G401 (cell line): ENCODE measurements at regions not wholly inside any gene's neighbourhood (a gene's known extent, or its start where the extent isn't known, plus 50 kb on each side); places are given as distances from the start of the nearest gene placed in this dataset.

ENCODE experiments used
- DNase-seq: peaks from one replicate; pipeline ENCODE4 v3.0.0-alpha.2; 2015; ENCODE audit warnings: low spot score
- in situ Hi-C: cut with HindIII; loops from 2 replicates; pipeline ENCODE4 v1.10.0; 2016; ENCODE audit warnings: low sequenced_read_pairs, mixed read lengths

DNA sequence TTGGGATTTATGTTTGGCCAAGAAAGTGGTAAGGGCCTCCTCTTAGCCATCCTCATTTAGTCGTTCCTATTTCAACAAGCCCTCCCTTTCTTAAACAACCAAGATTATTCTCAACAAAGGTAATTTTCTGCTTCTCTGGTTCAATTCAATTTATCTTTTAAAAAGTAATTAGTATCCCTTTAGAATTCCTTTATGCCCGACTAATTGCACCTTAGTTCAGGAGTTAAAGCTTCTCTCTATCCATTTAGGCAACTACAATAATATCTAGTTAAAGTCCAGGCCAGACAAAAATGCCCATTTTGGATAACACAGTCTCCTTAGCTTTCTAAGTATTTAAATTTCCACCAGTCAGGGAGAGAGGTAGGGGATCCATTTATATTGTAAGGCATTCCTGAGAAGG, 136.7 kb upstream of the MAGI3 start:
- in situ Hi-C loops = no loop called here
- DNase-seq = no peak

DNA sequence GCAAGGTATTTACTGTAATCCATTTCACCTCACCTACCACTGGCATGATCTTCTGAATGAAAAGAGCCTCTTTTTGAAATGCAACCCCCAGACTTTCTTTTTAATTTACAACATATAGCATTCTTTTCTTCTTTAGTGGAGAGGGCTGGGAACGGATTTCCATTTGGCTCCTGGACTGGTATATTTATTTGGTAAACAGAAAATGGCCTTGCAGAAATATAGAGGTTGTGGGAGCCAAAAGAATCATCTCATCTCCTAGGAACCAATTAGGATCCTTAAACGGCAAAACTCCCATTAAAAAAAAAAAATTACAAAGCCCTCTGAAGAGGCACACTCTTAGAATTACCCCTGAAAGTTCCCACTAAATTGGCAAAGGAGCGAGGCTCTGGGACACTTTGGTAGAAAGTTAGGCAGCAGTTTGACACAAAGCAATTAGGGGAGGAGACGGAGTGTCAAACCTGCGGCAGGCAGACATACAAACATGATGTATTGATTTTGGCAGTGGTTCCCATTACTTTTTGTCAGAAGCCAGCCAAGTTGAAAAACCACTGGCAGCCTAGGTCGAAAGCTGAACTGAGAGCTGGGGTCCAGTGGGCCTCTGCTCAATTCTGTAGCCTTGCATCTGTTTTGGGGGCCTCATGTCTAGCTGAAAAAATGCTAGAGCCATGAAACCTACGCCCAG, 135.1 kb upstream of the MAGI3 start:
- in situ Hi-C loops = no loop called here
- DNase-seq = no peak

DNA sequence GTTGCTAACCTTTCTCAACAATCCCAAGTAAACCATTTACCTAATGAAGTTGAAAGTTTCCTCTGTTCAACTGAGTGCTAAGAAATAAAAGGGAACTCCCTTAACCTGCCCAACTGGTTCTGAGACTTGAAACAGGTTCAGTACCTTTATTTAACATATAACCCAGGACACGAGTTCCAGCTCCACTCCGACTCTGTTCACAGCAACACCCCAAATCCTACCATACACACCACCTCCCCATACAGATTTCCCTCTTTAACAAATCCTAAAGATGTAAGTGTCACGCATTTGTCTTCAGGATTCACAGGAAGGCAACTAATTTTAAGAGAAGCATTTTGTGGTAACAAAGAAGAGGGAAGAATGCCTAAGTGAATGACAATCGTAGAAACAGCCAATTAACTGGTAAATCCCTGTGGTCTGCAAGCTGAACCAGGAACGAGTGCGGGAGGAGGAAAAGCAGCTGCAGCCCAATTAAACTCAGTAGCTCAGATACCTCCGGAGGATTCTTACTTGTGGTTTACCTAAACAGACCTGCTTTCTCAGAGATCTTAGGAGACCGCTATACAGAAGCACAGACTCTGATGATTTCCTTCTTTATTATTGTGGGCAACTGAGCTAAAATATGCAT, 134.5 kb upstream of the MAGI3 start:
- DNase-seq = no peak
- in situ Hi-C loops = no loop called here

DNA sequence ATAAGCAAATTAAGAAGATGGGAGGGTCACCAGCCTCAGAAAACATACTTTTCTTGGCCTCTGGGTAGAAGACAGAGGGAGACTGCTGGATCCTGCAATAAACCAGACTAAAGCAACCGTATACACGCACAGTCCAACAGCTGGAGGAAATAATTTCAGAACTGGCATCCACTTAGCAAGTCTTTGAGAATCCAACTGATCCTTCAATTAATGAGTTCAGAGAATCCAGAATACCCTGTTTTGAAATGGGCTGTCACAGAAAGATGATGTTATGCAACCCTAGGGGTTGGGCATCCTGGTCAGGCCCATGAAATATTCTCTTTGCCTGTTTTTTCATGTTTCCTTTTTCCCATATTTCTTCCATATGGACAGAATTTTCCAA, 134.0 kb upstream of the MAGI3 start:
- in situ Hi-C loops = no loop called here
- no peak for DNase-seq

DNA sequence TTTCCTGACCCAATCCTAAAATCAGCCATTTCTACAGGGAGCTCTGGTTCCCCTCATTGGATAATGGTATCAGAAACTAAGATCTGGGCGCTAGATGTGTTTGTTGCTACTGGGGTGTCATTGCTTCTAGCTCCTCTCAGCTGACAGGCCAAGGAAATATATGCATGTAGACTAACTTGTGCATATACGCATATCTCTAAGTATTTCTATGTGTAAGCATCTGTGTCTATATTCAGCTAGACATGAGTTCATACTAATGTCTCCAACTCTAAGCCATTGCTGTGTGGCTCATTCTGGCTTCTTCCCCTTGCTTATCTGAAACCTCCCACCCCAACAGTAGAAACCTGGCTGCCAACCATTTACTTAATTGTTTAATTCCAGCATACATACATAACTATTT, 130.3 kb upstream of the MAGI3 start:
- DNase-seq = no peak
- in situ Hi-C loops = no loop called here

DNA sequence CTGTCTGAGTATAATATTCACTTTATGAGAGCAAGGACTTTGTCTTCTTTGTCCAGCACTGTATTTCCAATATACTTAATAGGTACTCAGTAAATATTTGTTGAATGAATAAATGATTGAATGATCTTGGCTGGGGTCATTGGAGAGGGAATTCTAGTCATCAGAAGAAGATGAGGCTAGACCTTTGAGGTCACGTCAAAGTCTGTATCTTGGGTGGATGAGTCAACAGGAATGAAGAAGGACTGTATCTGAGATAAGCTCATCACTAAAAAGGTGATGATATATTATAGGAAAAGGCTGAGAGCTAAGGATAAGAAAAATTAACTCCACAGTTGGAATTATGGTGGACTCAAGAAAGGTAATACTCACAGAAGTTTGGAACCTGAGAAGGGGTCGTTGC, 125.1 kb upstream of the MAGI3 start:
- in situ Hi-C loops = no loop called here
- no peak for DNase-seq

DNA sequence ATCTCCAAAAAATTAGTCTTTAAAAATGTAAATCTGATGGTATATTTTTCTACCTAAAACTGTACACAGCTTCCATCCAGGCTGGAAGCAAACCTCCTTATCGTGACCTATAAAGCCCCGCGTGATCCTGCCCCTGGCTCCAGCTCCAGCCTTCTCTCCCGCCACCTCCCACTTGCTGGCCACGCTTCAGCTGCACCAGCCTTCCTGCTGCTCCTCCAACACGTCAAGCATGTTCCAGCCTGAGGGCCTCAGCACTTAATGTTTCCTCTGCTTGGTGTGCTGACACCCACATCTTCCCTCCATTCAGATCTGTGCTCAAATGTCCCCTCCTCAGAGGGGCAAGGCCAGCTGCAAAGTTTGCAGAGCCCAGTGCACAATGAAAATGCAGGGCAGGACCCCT, 123.5 kb upstream of the MAGI3 start:
- in situ Hi-C loops = no loop called here
- DNase-seq = no peak

DNA sequence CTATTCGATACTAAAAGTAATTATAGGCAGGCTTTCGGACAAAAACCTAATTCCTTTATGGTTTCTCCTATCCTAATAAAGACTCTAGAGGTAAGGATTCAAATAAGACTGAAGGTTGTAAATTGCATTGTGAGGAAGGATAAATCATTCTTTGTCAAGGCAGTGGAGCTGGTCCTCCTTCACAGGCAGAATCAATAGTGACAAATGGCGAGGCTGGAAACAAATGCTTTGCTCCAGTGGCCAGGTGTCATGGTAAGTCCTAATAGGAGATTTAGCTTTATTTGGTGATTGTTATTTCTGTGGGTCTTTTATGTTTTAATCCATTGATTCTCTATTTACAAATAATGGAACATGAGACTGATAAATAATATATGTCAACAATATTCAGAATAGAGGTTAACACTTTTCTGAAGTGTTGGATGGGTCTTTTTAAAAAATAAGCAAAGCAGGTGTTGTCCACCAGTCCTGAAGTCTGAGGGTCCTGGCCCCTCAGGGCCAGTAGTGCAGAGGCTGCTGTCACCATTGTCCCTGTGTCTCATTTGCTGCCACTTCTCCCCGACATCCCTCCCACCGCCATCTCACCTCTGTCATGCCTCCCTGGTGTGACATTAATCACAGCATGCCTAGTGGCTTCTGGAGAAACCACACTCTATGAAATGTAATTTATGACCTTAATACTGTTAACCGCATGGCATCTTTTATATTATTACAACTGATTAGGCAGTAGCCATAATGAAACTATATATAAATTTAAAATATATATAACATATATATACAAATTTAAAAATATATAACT, 120.9 kb upstream of the MAGI3 start:
- DNase-seq = no peak
- in situ Hi-C loops = no loop called here

DNA sequence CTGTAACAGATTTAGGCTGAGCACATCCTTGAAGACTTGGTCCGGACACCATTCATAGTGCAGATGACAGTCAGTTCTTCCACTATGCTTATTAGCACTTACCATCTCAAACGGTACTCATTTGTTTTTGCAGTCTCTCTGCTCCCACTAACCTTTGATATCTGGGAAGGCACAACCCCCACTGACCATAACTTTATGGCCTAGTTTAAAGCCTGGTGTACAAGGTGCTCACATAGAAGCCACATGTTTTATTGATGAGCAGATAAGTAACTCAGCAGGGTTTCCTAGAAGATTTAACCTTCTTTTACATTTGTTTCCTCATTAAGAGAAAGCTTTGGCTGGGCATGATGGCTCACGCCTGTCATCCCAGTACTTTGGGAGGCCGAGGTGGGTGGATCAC, 119.3 kb upstream of the MAGI3 start:
- no peak for DNase-seq
- in situ Hi-C loops = no loop called here

DNA sequence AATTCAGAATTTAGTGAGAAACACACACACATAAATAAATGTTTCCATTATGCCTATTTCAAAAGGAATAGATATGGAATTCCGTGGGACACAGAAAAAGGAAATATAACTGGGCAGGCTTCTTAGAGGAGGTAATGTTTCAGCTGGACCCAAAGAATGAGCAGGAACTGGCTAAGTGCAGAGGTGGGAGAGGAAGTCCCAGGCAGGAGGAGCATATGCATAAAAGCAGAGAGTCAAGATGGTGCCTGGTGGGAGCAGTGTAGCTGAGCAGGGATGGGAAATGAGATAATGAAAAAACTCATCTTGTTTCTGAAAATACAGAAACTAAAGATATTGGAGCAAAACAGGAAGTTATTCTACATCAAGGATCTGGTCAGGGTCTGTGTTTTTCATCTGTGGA, 115.2 kb upstream of the MAGI3 start:
- in situ Hi-C loops = no loop called here
- no peak for DNase-seq

DNA sequence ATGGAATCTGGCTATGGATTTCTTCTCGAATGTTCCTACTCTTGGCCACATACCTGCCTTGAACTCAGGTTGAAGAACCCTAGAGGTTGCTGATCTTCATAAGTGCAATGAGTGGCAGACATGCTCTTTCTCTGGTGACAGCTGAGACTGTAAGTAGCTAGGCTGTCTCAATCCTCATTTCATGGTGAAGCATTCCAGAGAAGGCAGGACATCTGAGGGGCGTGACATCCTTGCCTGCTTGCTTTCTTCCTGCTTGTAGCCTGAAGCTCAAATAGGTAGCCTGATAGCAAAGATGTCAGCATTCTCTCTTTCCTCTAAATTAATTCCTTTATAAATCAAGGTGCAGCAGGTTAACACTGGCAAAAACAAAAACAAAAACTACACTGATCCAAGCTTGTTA, 114.6 kb upstream of the MAGI3 start:
- in situ Hi-C loops = no loop called here
- no peak for DNase-seq

DNA sequence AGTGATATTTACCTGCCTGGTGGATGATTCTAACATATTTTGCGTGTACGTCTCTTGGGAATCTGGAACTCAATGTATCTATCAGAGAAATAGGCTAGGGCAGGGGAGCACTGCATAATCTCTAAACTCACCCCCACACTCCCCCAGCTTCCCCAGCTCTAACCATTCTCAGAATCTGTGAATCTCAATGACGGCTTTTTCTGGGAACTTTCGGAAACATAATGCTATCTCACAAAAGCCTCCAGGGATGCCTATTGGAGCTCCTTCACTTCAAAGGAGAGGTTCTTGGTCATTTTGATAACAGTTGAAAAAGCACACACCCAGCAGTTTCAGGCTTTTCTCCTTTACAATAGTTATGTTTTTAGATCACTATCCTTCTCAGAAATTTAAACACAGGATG, 113.8 kb upstream of the MAGI3 start:
- in situ Hi-C loops = no loop called here
- no peak for DNase-seq

DNA sequence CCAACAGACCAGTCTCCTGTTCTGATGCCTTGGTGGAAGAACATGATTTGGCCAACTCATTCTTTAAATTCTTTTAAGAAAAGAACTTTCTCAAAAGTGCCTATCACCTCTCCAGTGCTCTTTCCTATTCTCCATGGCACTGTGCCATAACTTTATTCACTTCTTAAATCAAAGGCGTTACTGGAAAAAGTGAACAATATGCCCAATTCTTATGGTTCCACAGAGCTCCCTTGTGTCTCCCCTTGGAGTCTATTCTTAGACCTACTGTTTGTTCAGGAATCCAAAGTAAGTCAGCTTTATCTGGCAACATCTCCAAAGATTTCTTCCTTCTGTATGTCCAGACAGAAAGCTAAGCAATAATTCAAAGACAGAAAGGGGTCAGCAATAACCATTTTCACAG, 111.9 kb upstream of the MAGI3 start:
- no peak for DNase-seq
- in situ Hi-C loops = no loop called here

DNA sequence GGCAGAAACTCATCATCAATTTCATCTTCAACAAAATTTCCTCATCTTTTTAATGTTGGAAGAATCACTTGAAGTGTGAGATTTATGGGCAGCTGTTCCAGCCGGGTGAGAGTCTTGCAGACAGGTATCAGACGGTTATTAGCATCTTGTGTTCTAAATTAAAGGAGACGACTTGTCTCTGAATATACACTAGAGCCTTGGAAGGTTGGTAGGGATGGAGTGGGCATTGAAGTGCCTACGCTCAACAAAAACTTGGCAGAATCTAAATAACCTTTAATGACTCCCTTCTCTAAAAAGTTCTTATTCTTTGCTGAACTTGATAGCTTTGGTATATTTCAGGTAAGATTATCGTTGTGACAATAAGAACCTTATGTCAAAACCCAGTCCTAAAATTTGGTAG, 111.5 kb upstream of the MAGI3 start:
- DNase-seq = no peak
- in situ Hi-C loops = no loop called here

DNA sequence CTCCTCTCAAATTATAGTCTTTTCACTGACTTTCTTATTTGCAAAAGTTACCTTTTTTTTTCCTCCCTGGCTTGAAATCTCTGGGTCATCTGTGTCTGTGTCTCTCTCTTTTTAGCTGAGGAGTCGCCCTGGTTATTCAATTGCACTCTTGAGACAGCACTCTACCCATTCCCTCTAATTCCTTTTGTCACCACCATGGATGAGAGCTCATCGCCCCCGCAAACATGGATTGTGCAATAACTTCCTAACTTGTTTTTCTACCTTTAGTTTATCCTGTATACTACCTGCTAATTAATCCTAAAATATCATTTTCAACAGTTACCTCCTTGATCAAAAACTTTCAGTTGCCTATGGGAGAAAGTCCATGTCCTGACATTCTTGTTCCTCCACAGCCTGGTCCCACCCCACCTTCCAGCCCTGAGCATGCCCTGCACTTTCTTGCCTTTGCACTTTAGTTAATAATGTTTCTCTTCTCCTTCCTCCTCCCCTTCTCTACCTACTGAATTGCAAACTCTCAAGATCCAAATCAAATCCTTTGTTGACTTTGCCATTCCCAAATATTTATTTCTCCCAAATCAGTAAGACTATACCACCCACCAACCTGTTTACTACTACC, 110.4 kb upstream of the MAGI3 start:
- in situ Hi-C loops = no loop called here

DNA sequence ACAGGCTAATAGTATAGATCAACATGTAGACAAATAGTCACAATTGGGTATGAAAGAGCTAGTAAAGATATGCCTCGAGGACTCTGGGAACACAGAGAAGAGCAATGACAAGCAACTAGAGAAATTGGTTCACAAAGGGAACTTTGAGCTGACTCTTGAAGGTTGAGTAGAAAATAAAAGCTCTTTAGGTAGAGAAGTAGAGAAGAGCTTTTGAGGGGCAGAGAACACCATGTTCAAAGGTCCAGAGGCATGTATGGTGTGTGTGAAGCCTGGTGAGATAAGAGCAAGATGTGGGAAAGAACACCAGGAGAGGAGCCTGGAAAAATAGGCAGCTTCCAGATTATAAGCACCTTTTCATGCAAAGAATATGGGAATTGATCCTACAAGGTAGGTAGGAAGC, 109.7 kb upstream of the MAGI3 start:
- in situ Hi-C loops = no loop called here
- no peak for DNase-seq

More for the DNA sequence above, 110.4 kb upstream of the MAGI3 start:
- DNase-seq = no peak

DNA sequence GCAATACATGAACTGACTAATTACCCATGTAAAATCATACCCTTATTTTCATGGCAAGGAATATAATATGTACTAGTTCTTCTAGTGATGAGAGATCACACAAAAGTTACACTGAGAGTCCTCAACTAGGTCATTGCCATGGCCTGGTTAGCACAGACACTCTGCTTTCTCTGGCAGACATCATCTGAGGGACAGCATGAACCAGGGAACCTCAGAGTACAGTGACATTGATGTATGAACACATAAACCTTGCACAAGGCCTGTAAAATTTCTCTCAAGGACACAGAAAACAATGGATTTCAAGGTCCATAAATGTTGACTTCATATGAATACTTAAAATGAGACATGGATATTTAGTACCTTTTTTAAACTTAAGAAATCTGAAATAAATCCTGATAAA, 108.8 kb upstream of the MAGI3 start:
- in situ Hi-C loops = no loop called here
- no peak for DNase-seq

DNA sequence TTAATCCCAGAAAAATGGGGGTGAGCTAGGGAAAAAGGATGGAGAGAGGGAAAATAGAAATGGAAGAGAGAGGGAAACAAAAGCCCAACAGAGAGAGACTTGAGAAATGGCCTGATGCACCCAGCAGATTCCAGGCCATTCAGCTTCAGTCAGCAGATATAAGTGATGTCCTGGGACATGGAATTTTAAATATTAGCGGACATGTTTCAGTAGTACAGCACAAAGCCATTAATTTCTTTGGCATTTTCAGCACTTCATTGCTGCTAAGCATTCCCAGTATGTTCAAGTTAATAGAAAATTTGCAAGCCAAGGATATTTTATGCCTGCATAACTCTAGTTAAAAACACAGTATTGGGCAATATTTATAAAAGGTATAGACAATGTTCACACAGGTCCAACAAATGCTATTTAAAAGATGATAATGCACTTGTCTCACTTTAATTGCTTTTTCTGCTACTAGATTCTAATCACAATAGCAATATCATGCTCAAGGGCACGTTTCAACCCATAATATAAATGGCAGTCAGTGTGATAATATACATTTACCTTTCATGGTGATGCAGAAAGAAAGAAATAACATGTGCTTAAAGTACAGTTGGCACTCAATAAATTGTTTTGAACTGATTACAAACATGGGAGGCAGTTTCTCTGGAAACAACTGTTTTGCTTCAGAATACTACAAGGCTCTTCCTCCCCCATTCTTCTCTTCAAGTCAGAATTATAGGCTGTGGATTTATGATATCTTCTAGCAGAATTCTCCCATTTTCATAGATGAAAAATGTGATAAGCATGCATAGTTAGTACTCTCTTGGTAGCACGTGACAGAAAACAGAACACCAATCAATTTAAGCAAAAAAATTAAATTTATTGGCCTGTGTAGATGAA, 108.1 kb upstream of the MAGI3 start:
- in situ Hi-C loops = no loop called here
- no peak for DNase-seq

DNA sequence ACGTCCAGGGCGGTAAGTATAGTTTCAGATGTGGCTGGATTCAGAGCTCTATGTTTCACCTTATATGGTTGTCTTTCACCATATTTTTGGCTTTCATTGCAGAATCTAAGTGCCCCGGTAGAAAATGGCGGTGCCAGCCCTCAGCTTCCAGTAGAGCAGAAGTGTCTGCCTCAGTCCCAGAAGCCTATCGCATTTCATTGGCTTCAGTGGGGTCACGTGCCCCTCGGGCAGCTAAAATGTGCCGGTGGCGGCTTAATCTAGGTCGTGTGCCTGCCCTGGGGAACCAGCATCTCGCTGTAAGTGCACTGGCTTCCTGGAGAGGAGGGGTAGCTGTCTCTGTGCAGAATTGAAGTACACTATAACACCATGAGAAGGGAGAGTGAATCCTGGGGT, 107.4 kb upstream of the MAGI3 start:
- in situ Hi-C loops = no loop called here
- DNase-seq = no peak
